ENCODE measurements at regions not wholly inside any gene's neighbourhood (a gene's known extent, or its start where the extent isn't known, plus 50 kb on each side); places are given as distances from the start of the nearest gene placed in this dataset.

GRCh38 chr5:8070138-8070537 is 201.2 kb downstream of the MTRR start:
- TF ChIP-seq, protein P1, sequence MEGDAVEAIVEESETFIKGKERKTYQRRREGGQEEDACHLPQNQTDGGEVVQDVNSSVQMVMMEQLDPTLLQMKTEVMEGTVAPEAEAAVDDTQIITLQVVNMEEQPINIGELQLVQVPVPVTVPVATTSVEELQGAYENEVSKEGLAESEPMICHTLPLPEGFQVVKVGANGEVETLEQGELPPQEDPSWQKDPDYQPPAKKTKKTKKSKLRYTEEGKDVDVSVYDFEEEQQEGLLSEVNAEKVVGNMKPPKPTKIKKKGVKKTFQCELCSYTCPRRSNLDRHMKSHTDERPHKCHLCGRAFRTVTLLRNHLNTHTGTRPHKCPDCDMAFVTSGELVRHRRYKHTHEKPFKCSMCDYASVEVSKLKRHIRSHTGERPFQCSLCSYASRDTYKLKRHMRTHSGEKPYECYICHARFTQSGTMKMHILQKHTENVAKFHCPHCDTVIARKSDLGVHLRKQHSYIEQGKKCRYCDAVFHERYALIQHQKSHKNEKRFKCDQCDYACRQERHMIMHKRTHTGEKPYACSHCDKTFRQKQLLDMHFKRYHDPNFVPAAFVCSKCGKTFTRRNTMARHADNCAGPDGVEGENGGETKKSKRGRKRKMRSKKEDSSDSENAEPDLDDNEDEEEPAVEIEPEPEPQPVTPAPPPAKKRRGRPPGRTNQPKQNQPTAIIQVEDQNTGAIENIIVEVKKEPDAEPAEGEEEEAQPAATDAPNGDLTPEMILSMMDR (conservative IDR thresholded peaks at IDR 0.05 in 1 of 2, IDR thresholded peaks at IDR 0.05 in 1 of 2; ENCODE audit: extremely low read depth in 1 of 2, insufficient read depth in 1 of 2, low read depth in 1 of 2, low read length in 2 of 2), result no peak
- no peak for TF ChIP-seq EZH2 (IDR thresholded peaks at IDR 0.05; ENCODE audit: borderline replicate concordance, low read length)
